GM19467 (cell line): ENCODE measurements at regions not wholly inside any gene's neighbourhood (a gene's known extent, or its start where the extent isn't known, plus 50 kb on each side); places are given as distances from the start of the nearest gene placed in this dataset.
"Not testable (repeated sequence)": the region's sequence is repeated elsewhere in the genome, so short reads cannot be mapped to it uniquely, and the experiment has no call there.

Experiments
- ATAC-seq: cut with Tn5 transposase; IDR thresholded peaks from one replicate; pipeline ENCODE4 v1.9.1; 2021; ENCODE audit warnings: mild to moderate bottlenecking, moderate library complexity; ENCODE audit not compliant: unreplicated experiment

DNA sequence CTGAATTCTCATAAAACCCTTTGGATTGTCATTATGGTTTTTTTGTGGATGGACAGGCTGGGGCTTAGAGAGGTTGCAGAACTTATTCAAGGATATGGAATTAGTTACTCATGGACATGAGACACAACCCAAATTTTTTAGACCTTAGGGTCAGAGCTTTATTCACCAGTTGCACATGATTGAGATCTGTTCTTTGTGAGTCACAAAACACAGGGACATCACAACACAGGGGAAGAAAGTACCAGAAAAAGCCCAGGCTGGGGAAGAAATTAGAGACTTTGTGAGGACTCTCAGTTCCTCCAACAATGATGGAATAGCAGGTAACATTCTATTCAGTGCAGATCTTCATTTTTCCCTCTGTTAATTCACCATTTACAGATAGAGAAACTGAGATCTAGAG lies 602.4 kb upstream of the CPEB2 start:
- ATAC-seq = no peak

DNA sequence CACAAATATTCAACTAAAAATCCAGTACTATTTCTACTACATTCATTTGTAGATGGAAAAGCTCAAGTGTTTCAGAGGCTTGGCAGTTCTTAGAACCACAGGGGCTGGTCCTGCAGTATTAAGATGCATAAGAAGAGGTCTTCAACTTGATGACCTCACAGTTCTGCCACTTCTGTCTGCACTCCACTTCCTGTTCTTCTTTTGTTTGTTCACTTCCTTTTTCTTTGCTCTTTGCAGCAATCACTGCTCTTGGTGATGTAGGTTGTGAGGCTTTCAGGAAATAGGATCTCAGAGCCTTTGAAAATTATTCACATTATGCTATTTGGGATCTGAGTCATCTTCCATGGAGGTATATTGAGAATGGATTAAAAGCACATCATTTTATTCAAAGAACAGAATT lies 602.0 kb upstream of the CPEB2 start:
- no peak for ATAC-seq

DNA sequence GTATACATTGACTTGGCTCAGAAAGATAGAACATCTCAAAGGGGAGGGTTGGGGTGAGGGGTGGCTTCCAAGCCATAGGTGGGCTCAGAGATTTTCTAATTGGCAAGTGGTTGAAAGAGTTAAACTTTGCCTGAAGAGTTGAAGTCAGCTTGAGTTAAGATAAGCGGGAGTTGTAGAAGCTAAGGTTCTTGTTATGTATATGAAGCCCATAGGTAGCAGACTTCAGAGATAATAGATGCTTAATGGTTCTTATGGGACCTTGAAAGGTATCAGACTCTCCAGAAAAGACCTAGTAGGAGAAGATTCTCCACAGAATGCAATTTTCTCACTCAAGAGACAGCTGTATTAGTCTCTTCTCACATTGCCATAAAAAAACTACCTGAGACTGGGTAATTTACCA lies 599.1 kb upstream of the CPEB2 start:
- no peak for ATAC-seq

DNA sequence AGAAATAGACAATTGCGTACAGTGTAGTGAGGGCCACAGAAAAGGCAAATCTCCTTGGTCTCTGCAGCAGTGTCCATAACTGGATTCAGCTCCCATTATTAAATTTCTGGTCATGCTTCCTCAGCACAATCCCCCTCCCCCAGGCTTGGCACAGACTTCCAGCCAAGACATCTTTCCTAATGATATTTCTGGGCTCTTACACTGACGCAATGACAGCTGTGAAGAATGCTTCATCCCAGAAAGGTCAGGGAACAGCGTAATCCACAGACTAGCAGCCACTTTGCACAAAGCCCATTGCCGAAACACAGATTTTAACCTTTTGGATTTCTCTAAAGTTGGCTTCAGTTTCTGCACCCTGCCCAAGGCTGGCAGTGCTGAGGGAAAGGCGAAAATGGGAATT lies 597.6 kb upstream of the CPEB2 start:
- no peak for ATAC-seq

DNA sequence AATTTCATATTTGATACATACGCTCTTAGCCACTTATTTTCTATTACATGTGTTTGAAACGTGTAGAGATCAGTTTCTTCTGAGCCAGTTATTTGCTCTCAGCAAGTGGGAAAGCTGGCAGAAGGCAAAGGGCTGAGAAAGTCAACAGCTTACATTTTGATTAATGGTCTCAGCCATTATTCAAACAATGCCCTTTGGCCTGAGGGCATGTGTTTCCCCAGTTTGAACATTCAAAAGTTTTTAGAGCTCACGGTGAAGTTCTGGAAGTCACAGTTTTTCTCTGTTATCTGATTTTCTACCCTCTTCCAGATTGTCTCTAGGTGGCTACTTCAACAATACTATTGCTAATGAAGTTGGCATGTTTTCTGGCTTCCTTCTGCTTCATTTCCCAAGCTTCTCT lies 591.8 kb upstream of the CPEB2 start:
- no peak for ATAC-seq

DNA sequence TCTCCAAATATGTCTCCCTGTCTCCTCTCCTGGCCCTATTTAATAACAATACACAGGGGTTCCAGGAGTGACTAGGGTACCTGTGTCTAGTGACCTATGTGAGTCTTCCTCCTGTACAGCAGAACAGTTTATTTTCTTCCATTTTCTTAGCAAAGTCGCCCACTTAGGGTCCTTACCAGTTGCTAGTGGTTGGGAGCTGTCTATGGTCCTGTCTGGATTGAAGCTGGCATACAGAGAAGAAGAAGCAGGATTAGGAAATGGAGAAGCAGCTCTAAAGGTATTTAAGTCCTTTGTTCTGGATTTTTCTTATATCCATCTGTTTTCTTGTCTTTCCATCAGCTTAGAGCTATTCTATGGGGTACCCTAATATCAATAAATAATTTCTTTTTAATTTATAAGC lies 587.1 kb upstream of the CPEB2 start:
- ATAC-seq = no peak

DNA sequence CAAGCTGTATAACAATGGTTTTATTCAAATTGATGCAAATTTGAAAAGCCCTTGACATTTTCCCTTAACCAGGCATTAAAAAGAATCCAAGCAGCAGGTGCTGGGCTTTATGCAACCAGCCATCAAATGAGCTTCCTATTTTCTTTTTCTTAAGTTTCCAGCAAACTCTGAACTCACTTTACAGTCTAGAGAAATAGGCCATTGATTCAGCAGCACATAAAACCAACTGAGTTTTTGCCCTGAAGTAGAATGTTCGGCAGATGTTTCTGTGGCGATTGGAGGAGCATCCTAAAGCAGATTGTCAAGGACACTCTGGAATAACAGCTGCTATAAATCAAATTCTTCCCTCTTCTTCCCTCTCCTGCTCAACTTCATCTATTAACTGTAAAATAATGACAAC lies 582.8 kb upstream of the CPEB2 start:
- ATAC-seq = no peak

DNA sequence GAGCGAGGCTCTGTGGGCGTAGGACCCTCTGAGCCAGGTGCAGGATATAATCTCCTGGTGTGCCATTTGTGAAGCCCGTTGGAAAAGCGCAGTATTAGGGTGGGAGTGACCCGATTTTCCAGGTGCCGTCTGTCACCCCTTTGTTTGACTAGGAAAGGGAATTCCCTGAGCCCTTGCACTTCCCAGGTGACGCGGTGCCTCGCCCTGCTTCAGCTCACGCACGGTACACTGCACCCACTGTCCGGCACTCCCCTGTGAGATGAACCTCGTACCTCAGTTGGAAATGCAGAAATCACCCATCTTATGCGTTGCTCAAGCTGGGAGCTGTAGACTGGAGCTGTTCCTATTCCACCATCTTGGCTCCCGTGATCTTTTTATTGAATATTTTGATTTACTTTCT lies 576.0 kb upstream of the CPEB2 start:
- not testable (repeated sequence) for ATAC-seq

DNA sequence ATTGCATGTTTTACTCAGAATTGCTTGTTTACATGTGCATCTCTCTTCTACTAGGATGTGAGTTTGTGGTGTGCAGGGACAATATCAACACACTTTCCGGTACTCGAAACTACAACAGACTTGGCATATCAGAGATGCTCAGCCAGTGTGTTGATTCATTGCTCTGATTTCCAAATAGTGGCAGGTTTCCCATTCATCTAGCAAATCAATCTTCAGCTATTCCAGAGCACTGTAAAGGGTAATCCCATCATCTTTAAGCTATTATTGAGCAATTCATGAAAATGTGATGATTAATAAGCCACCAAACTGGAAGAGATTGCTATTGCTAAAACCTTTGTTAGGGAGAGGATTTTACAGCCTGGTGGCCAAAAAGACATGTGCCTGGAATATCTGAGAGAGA lies 574.2 kb upstream of the CPEB2 start:
- ATAC-seq = no peak

DNA sequence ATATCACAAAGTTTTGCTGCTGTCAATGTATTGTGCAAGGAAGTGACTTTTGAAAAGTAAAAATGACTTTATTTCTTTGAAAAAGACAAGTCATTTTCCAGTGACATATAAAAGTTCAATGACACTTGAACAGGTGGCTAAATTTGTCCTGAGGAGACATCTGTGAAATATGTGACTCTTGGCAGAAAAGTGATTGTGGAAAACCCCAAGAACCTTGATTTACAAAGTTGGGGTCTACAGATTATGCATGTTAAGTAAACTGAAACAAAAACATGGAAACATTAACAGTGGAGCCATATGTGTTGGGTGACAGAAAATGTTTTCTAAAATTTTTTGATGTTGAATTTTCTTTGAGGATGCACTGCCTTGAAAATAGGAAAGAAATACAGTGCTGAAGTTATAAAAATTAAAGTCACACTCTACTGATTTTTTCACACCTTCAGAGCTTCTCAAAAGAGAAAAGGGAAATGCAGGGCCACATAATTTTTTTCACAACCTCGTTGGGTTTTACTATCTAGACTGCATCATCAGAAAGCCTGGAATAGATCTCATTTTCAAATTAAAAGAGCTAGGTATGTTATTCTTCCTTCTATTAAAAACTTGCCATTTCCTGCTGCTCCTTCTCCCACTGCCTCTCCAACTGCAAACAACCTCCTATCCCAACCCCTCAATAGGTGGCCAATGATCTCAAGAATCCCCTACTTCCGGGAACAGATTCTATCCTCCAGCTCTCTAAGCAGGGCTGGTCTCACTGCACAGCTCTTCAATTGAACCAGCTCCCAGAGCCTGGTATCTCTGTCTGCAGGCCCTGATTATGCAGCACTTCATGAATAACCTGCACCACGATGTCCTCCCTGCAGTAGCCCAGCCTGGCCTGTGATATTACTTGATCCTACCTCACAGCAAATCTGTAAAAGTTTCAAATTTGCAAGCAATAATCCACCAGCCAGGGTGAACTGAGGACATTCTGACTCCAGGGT lies 570.8 kb upstream of the CPEB2 start:
- ATAC-seq = no peak

DNA sequence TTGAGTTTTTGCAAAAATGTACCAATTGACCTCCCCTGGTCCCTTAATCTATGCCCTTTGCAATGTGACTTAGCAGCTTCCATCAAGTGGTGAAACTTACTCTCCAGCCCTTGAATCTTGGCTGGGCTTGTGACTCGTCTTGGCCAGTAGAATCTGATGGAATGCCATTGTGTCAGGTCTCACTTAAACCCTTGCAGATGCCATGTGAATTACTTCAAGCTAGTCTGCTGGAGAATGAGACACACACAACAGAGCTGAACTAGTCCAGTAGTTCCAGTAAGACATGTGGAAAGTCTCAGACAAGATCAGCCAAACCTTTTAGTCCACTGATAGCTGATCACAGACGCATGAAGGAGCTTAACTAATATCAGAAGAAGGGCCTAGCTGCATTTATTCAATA lies 567.8 kb upstream of the CPEB2 start:
- ATAC-seq = no peak

DNA sequence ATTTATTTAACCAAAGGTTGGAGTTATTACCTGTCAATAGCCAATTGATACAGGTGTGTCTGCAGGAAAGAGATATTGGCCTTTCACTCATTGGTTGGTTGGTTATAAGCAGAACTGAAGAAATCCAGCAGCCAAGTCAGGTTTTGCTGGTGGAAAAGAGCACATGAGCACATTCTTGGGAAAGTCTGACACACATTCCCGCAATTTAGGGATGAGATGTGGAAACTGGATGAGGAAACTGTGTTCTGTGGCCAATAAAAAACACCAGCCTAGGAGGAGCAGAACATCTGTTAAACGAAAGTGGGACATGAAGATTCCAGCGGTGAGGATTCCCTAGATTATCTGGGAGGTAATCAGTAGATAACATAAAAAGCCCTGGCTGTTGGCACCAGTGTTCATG lies 567.4 kb upstream of the CPEB2 start:
- no peak for ATAC-seq

DNA sequence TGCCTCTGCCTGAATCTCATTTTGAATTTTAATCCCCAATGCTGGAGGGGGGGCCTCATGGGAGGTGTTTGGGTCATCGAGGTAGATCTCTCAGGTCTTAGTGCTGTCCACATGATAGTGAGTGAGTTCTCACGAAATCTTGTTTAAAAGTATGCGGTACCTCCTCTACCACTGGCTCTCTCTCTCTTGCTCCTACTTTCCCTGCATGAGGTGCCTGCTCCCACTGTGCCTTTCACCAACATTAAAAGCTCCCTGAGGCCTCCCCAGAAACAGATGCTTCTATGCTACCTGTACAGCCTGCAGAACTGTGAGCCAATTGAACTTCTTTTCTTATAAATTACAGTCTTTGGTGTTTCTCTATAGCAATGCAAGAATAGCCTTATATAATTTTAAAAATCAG lies 560.7 kb upstream of the CPEB2 start:
- ATAC-seq = no peak

DNA sequence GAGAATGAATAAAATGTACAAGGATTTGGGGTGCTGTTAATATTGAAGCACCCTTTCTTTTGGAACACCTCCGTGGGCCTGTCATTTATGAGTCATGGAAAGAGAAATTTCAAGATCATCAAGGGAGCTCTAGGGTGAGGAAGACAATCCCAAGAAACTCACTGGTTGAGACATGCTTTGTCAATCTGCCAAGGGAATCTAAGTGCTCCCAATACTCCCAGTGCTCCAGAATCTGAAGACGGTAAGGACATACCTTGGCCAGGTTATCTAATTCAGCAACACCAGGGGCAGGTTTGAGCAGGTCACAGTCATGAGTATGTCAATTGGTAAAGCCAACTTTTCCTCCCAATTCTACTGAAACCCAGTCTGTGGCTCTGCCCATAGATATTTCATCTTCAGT lies 556.4 kb upstream of the CPEB2 start:
- ATAC-seq = no peak

DNA sequence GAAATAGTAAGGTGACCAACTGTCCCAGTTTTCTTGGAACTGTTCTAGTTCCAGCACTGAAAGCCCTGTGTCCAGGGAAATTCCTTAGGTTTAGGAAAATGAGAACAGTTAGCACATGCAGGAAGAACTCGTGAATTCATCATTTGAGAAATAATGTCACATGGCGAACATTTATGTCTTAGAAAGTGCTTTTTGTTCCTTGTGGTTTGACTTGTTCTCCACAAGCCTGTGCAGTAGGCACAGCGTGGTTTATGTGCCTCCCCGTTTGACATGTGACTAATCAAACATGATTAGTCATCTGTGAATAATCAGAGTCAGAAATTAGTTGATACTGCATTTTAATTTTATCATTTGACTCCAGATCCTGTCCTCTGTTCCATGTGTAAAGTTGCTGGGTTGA lies 556.0 kb upstream of the CPEB2 start:
- no peak for ATAC-seq

DNA sequence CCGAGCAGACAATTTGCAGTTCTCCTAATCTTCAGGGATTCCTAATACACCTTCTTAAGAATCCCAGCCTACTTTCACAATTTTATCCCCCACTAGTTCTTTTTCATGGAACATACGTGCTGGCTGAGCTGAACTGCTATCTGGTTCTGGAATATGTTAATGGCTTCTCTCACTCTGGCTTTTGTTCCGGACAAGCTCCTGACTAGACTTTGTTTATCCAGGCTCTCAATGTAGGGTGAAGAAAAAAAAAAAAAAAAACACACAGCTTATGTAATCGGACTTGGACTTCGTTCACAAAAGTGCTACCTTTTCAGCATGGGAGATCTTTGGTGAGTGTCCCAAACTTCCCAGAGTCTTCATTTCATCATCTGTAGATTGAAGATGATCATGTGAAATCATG lies 555.4 kb upstream of the CPEB2 start:
- no peak for ATAC-seq

DNA sequence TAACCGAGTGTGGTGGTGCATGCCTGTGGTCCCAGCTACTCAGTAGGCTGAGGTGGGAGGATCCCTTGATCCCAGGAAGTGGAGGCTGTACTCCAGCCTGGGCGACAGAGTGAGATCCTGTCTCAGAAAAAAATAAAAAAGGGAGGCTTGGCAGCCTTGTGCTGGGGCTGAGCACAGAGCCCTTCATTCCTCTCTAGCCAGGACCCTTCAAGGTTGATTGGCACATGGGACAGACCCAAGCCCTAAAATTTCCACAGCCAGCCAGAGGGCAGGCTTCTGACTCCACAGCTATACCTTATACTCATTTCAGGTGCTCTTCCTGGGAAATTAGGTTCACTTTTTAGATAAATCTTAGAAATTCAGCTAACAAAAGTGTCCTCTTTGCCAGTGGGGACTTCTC lies 553.0 kb upstream of the CPEB2 start:
- ATAC-seq = no peak

DNA sequence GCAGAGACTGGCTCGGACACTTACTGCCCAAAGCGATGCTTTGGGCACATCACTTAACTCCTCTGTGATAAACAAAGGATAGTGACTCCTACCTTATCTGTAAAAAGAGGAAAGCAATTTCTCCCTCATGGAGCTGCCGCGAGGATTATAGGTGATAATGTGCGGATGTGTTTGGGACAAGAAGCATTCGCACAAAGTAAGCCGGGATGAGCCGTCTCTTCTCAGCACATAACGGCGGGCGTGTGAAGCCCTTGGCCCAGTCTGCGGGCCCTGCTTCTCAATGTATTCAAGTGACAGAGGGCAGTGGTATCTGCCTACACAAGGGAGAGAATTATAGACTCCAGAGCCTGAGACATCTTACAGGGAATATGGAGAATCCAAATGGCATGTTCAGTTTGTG lies 550.3 kb upstream of the CPEB2 start:
- ATAC-seq = no peak

DNA sequence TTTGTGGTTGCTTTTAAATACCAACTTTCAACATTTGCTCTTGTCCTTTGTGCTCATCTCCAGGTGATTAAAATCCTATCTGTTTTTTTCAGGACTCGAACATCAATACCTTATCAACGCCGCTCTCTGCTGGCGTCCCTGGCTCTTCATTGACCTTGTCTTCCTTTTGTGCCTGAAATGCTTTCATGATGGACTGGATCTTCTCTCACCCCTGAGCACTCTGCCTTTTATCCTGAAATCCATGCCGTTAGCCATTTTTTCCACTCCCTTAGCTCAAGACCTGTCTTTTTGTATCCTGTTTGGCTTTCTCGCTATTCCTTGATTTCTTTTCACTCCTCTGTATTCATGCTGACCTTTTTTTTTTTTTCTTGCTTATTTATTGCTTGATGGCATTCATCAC lies 549.5 kb upstream of the CPEB2 start:
- ATAC-seq = no peak

DNA sequence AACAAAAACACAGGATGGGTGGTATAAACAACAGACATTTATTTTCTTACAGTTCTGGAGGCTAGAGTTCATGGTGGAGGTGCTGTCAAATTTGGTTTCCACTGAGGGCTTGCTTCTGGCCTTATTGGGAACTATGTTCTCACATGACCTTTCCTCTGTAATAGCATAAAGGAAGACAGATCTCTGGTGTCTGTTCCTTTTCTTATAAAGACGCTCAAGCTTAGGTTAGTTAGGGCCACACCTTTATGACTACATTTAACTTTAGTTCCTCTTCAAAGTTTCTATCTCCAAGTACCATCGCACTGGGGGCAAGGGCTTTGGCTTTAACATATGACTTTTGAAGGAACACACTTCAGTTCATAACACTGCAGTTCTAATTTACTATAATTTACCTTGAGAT lies 543.8 kb upstream of the CPEB2 start:
- no peak for ATAC-seq

DNA sequence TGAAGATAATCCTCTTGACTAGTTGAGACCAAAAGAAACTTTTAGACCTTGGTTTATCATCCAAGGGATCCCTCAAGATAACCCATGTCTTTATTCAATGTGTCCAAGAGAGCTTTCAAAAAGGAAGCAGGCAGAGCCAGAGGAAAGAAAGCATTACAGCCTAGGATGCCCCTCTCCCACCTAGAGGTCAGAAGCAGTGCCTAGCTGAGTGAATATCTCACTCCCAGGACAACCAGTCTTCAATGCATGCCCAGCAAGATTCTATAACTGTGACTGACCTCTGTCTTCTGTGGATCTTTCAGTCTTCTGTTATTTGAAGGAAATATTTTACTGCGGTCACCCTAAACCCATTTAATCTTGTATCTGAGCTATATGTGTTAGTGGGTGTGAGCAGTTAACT lies 537.2 kb upstream of the CPEB2 start:
- no peak for ATAC-seq

DNA sequence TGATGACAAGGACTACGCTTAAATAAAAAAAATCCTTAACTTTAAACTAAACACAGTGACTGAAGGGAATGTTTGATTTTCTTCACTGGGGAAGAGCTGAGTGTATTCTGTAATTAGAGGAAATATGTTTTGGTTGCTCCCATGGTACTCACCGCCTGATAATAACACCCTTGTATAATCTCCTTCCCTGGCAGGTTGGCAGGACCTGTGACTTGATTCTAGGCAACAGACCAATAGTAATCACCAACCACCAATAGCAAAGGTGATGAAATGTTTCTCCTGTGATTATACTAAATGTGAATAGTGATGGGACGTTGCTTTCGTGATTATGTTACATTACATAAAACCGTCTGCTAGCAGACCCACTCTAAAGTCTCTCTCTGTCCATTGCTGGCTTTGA lies 536.8 kb upstream of the CPEB2 start:
- ATAC-seq = no peak

DNA sequence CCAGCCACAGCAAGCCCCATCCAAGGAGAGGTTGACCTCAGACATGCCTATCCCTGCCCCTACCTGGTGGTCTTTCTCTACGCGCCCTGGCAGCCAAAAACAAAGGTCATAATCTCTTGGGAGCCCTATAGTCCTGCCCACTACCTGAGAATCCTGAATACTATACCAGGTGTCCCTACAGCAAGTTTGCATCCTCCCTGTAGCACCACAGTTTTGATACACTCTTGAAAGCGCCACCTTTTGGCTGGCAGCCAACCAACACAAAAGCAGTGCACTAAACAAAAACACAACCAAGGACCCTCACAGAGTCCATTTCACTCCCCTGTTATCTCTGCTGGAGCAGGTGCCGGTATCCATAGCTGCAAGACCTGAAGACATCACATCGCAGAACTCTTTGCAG lies 523.8 kb upstream of the CPEB2 start:
- ATAC-seq = no peak
